ENCODE measurements at regions not wholly inside any gene's neighbourhood (a gene's known extent, or its start where the extent isn't known, plus 50 kb on each side); places are given as distances from the start of the nearest gene placed in this dataset.
A peak's percentile ranks its signal among the peaks of the same experiment; 100 is the strongest.

GRCh38 chr9:129359916-129360536, 182.0 kb upstream of the IER5L start:
- no peak for DNase-seq (ENCODE audit: low read depth)

DNA sequence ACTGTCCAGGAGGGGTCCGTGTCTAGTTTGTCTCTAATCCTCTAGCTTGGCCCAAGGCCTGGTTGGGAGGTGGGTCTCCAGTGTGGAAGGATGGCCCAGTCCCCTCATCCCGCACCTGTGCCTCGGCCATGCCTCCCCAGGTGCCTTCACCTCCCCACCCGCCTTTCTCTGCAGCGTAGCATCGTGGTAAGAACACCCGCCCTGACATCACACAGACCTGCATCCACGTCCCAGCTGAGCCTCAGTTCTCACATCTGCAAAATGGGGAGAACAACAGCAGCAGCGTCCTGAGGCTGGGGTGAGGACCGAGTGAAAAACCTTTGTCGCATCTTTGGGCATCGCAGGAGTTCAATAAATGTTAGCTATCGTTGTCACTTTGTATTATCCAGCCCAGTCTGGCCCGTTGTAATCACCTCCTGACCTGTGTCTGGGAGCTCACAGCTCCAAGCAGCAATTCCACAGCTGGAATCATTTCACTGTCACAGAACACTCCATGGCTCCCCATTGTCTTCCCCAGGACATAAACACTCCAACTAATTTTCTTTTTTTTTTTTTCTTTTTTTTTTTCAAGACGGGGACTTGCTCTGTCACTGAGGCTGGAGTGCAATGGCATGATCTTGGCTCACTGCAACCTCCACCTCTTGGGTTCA, 181.2 kb upstream of the IER5L start:
- no peak for DNase-seq (ENCODE audit: low read depth)

GRCh38 chr9:129358621-129359154, 180.6 kb upstream of the IER5L start:
- DNase-seq (ENCODE audit: low read depth) = no peak

- no peak for DNase-seq (ENCODE audit: low read depth)
Measured at GRCh38 chr9:129357773-129358245, 179.7 kb upstream of the IER5L start.

- DNase-seq (ENCODE audit: low read depth) = no peak
Measured at GRCh38 chr9:129356871-129357772, 179.1 kb upstream of the IER5L start.

GRCh38 chr9:129355631-129356030, 177.6 kb upstream of the IER5L start:
- peak; percentile 43 for DNase-seq (ENCODE audit: low read depth)

GRCh38 chr9:129354498-129354897, 176.4 kb upstream of the IER5L start:
- no peak for DNase-seq (ENCODE audit: low read depth)

DNA sequence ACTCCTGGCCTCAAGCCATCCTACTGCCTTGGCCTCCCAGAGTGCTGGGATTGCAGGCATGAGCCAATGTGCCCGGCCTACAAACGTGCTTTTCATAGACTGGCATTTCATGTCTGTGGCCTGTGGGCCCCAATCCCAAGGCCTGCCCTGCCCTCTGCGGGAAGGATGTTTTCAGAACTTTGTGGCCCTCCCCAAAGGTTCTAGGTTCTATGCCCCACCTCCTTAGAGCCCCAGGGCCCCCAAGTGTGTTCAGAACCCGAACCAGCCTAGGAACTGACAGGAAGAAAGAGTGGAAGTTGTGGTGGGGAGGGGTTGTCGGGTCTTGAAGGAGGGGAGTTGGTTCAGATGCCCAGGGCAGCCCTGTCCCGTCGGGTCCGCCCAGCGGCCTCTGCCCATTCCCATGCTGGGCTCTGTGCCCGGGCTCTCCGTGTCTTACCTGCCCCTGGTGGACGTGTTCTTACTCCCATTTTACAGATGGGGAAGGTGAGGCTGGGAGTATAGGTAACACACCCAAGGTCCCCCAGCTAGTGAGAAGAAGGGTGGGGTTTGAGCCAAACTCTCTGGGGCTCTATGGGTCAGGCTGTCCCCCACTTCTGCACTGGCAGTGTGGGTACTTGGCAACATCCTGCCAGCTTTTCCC, 175.8 kb upstream of the IER5L start:
- no peak for DNase-seq (ENCODE audit: low read depth)

- no peak for DNase-seq (ENCODE audit: low read depth)
Measured at GRCh38 chr9:129352146-129352865, 174.2 kb upstream of the IER5L start.

- no peak for DNase-seq (ENCODE audit: low read depth)
Measured at GRCh38 chr9:129351642-129352145, 173.6 kb upstream of the IER5L start.

DNA sequence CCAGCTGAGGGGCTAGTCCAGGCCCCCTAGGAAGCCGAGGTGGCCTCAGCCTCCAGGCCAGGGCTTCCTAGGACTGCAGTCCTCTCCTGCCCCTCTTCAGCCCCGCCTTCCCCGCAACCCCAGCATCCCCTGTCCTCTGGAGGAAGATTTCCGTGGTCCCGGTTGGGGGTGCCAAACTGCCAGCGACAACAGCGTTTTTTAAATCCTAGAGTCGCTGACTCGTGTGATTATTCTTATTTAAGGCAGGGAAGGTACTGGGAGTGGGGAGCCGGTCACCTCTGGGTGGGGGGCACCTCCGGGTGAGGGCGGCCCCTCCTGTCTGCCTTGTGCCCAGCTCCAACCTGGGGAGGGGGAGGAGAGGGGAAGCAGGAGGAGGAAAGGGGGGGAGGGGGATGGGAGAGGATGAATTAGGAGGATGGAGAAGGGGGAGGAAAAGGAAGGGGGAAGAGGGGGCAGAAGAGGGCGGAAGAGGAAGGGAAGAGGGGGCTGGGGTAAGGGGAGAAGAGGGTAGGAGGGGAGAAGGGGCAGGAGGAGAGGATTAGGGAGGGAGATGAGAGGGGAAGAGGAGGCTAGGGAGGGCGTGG, 173.1 kb upstream of the IER5L start:
- DNase-seq (ENCODE audit: low read depth) = no peak

- no peak for DNase-seq (ENCODE audit: low read depth)
Measured at GRCh38 chr9:129350143-129350935, 172.3 kb upstream of the IER5L start.

DNA sequence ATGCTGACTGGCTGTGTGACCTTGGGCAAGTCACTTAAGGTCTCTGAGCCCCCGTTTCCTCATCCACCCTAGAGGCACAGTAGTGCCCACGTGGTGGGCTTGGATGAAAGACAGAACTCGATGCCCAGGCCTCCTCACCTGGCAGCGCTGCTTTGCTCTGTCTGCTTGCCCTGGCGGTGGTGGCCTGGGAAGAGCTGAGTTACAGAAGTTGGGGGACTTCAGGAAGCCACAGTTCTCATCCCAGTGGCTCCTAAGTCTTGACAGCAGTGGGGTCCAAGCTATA, 171.5 kb upstream of the IER5L start:
- no peak for DNase-seq (ENCODE audit: low read depth)

DNA sequence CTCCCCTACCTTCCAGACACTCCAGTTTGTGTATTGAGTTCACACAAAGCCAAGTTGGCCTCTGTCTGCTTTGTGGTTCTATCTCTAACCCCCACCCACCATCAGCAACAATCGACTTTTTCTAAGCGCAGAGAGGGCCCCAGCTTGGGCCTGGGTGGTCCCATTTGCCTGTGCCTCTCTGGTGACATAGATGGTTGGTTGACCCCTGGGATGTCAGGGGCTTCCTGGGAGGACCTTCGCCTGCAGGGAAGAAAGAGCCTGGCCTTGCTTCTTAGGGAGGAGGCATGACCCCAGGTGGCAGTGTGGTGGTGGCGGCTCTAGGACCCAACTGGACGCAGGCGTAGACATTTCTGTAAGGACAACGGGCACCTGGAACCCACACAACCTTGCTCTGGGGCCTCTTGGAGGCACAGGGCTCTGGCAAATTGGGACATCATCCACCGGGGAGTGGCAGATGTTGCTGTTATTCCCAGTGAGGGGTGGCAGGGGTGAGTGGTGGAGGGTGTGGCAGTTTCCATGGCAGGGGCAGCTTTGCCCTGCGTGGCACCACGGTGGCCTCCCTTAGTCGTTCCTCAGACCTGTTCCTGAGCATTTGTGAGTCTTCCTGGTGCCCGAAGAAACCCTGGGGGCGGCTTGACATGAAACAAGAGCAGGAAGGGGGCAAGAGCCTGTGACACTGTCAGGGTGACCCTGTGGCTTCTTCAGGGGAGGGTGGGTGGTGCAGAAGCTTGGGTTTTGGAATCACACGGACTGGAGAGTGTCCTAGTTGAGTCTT, 171.0 kb upstream of the IER5L start:
- no peak for DNase-seq (ENCODE audit: low read depth)

- peak; percentile 44 for DNase-seq (ENCODE audit: low read depth)
Measured at GRCh38 chr9:129347316-129348120, 169.5 kb upstream of the IER5L start.

GRCh38 chr9:129346046-129346445, 168.0 kb upstream of the IER5L start:
- DNase-seq (ENCODE audit: low read depth) = no peak

- no peak for DNase-seq (ENCODE audit: low read depth)
Measured at GRCh38 chr9:129344641-129345495, 166.8 kb upstream of the IER5L start.

All from M059J (cell line).